ENCODE measurements at regions not wholly inside any gene's neighbourhood (a gene's known extent, or its start where the extent isn't known, plus 50 kb on each side); places are given as distances from the start of the nearest gene placed in this dataset.

- no peak for TF ChIP-seq GATA2 (IDR thresholded peaks at IDR 0.05; ENCODE audit: low read depth, low read length)
Observed at GRCh38 chr5:152255411-152255810, 149.7 kb downstream of the NMUR2 start.

GRCh38 chr5:152247850-152248385 is 157.2 kb downstream of the NMUR2 start:
- no peak for TF ChIP-seq GATA2 (IDR thresholded peaks at IDR 0.05; ENCODE audit: low read depth, low read length)
- no peak for TF ChIP-seq GATA3 (IDR thresholded peaks at IDR 0.05; ENCODE audit: low read depth, low read length)

GRCh38 chr5:152246401-152246800 is 158.7 kb downstream of the NMUR2 start:
- no peak for TF ChIP-seq GATA3 (IDR thresholded peaks at IDR 0.05; ENCODE audit: low read depth, low read length)
- no peak for TF ChIP-seq GATA2 (IDR thresholded peaks at IDR 0.05; ENCODE audit: low read depth, low read length)

DNA sequence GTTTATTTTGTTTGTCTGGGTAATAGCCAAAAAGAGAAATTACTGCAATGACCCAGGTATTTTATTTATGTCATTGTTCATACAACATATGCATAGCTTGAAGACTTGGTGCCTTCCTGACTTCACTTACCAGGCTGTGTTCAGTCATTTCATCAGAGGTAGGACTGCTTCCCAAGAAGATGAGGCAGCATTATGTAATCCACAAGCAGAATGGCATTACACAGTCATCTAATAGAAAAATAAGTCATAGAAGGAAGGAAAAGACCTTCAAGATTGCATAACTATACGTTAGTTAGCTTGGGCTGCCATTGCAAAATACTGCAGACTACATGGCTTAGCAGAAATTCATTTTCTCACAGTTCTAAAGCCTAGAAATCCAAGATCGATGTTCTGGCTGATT is 167.5 kb downstream of the NMUR2 start:
- TF ChIP-seq GATA3 (IDR thresholded peaks at IDR 0.05; ENCODE audit: low read depth, low read length) (no peak), GATA2 (IDR thresholded peaks at IDR 0.05; ENCODE audit: low read depth, low read length) (no peak)

DNA sequence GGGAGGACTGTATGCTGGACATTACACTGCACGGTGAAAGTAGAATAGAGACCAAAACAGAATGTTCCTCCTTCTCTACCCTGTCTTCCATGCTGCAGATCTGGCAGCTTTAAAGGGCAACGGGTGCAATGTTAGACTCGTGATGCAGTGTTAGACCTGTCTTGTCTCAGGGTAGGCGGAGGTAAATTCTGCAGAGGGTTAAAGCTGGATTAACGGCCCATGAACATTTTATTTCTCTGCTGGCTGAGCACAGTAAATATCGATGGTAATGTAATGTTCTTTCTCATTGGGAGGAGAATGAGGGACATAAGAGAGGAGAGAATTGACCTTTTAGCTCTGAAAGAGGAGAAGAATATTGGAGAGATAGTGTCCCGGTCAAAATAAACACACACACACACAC is 178.9 kb downstream of the NMUR2 start:
- TF ChIP-seq GATA2 (IDR thresholded peaks at IDR 0.05; ENCODE audit: low read depth, low read length) (no peak), GATA3 (IDR thresholded peaks at IDR 0.05; ENCODE audit: low read depth, low read length) (no peak)

GRCh38 chr5:152221721-152222629 is 183.1 kb downstream of the NMUR2 start:
- TF ChIP-seq GATA2 (IDR thresholded peaks at IDR 0.05; ENCODE audit: low read depth, low read length): no peak
- no peak for TF ChIP-seq GATA3 (IDR thresholded peaks at IDR 0.05; ENCODE audit: low read depth, low read length)

DNA sequence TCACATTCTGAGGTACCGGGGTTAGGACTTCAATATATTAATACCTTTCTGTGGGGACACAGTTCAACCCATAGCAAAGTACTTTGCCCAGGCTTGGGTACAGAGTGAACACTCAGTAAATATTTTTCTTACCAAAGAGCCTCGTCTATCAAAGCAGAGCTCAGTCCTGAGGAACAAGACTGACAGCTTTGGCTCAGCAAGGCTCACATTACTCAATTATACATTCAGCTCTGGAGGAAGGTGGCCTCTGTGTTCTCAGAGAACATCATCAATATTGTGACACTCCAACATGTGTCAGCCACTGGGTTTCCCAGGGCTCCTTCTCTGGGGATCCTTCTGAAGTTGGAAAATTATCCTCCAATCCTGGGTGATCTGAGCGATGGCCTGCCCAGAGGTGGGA is 186.4 kb downstream of the NMUR2 start:
- TF ChIP-seq GATA3 (IDR thresholded peaks at IDR 0.05; ENCODE audit: low read depth, low read length): no peak
- TF ChIP-seq GATA2 (IDR thresholded peaks at IDR 0.05; ENCODE audit: low read depth, low read length): no peak

DNA sequence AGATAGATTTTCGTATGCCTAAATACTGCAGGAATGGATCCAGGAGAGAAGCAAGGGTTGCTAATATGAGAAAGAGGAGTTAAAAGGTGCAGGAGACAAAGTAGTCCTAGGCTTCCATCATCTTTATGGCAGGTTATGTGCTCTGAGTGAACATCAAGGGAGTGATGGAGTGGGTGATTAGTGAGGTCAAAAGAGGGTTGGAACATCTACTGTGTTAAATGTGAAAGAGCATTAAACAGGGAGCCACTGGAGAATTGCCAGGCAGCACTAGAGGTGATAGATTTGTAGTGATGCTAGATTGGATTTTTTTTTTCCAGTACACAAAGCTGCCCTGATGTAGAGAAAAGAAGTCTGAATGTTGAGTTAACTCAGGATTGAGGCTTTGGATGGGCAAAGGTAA is 199.3 kb downstream of the NMUR2 start:
- no peak for TF ChIP-seq GATA3 (IDR thresholded peaks at IDR 0.05; ENCODE audit: low read depth, low read length)
- TF ChIP-seq GATA2 (IDR thresholded peaks at IDR 0.05; ENCODE audit: low read depth, low read length): no peak

- TF ChIP-seq GATA3 (IDR thresholded peaks at IDR 0.05; ENCODE audit: low read depth, low read length) (no peak), GATA2 (IDR thresholded peaks at IDR 0.05; ENCODE audit: low read depth, low read length) (no peak)
Observed at GRCh38 chr5:152202321-152202720, 202.8 kb downstream of the NMUR2 start.

DNA sequence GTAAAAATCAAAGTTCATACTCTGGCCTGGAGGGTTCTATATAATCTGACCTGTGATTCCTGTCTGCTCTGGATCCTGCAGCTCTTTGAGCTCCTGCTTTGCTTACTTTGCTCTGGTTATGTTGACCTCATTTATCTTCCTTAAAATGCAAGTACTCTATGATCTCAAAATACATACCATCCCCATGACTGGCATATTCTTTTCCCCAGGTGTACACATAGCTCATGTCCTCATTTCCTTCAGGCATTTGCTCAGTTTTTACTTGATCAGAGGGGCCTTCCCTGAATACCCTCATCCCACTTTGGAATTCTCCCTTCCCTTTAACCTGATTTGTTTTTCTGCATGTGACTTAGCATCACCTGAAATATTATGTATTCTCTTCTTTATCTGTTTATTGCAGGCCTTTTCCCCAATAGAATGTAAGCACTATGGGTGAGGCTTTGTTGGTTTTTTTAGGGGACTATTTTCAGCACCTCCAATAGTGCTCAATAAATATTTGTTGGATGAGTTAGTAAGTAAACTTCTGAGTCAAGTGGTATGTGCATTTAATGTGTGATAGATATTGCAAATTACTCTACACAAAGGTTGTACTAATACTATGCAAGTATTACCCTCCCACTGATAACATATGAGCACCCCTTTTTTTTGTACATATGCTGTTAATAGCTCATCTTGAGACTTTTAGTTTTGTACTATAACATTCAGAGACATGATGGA is 211.5 kb downstream of the NMUR2 start:
- no peak for TF ChIP-seq GATA2 (IDR thresholded peaks at IDR 0.05; ENCODE audit: low read depth, low read length)
- TF ChIP-seq GATA3 (IDR thresholded peaks at IDR 0.05; ENCODE audit: low read depth, low read length): no peak

DNA sequence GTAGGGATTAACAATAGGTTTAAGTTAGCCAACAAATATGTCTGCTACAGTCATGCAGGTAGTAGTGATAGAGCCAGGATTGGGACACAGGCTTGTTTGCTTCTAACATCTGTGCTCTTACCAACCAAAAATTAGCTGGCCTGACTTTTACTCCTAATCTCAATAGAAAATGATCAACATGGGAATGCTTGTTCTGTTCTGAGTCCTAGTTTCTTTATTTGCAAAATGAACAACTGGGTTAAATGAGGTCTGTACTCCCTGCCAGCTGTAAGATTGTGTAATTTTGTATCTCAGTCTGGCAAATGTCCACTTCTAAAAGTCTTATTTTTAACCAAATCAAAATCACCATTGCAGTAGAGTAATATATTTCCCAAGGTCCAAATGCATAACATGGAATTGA is 216.8 kb downstream of the NMUR2 start:
- TF ChIP-seq GATA3 (IDR thresholded peaks at IDR 0.05; ENCODE audit: low read depth, low read length) (no peak), GATA2 (IDR thresholded peaks at IDR 0.05; ENCODE audit: low read depth, low read length) (no peak)

DNA sequence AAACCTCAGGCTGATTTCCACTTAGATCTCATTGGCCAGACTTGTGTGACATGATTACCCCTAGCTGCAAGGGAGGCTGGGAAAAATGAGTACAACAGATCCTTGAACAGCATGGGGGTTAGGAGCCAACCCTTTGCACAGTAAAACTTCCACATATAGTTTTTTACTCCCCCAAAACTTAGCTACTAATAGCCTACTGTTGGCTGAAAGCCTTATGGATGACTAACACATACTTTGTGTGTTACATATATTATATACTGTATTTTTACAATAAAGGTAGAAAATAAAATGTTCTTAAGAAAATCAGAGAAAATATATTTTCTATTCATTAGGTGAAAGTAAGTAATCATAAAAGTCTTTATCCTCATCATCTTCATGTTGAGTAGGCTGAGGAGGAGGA is 217.4 kb downstream of the NMUR2 start:
- TF ChIP-seq GATA3 (IDR thresholded peaks at IDR 0.05; ENCODE audit: low read depth, low read length) (no peak), GATA2 (IDR thresholded peaks at IDR 0.05; ENCODE audit: low read depth, low read length) (no peak)

GRCh38 chr5:152185547-152186245 is 219.4 kb downstream of the NMUR2 start:
- TF ChIP-seq GATA2 (IDR thresholded peaks at IDR 0.05; ENCODE audit: low read depth, low read length) (no peak), GATA3 (IDR thresholded peaks at IDR 0.05; ENCODE audit: low read depth, low read length) (no peak)

GRCh38 chr5:152184266-152184665 is 220.8 kb downstream of the NMUR2 start:
- TF ChIP-seq GATA3 (IDR thresholded peaks at IDR 0.05; ENCODE audit: low read depth, low read length) (no peak), GATA2 (IDR thresholded peaks at IDR 0.05; ENCODE audit: low read depth, low read length) (no peak)

Measured in SH-SY5Y (cell line).